Psoas muscle (tissue), 7 donors: ENCODE measurements at regions not wholly inside any gene's neighbourhood (a gene's known extent, or its start where the extent isn't known, plus 50 kb on each side); places are given as distances from the start of the nearest gene placed in this dataset.

Source experiments
- ATAC-seq, 4 donors: fragments of 200-7000 bp; cut with Tn5 transposase; one replicate each; pipeline ENCODE4 v1.9.1; 2020; ENCODE audit warnings: moderate library complexity in 3 of 4, mild to moderate bottlenecking in 2 of 4
- DNase-seq, 2 donors: peaks; one replicate each; pipeline ENCODE4 v3.0.0-alpha.2; 2020
- H3K27ac ChIP-seq: fragments of 200-600 bp; one replicate; pipeline ENCODE4 v1.8.0; 2022
- H3K27me3 ChIP-seq, 3 donors: fragments of 200-600 bp in 1 of 3; one replicate each; pipeline versions ENCODE4 v1.6.1 to v1.8.0; 2013 to 2022; ENCODE audit warnings: low read length in 2 of 3, mild to moderate bottlenecking in 2 of 3, moderate library complexity in 1 of 3; ENCODE audit not compliant: insufficient read depth in 3 of 3
- H3K36me3 ChIP-seq, 2 donors: fragments of 200-600 bp in 1 of 2; one replicate each; pipeline versions ENCODE4 v1.6.1 to v1.8.0; 2013 to 2022; ENCODE audit warnings: low read depth in 1 of 2, mild to moderate bottlenecking in 1 of 2, moderate library complexity in 1 of 2; ENCODE audit not compliant: insufficient read depth in 1 of 2
- H3K4me1 ChIP-seq: fragments of 200-600 bp; one replicate; pipeline ENCODE4 v1.8.0; 2022
- H3K4me3 ChIP-seq: fragments of 200-600 bp; one replicate; pipeline ENCODE4 v1.8.0; 2022; ENCODE audit warnings: mild to moderate bottlenecking
- H3K9me3 ChIP-seq: fragments of 200-600 bp; one replicate; pipeline ENCODE4 v1.8.0; 2022
- WGBS, 3 donors: extraction: QIAGEN DNeasy Blood & Tissue Kit; methylation state at CpG; one replicate each; pipeline versions ENCODE4 v1.1.6 to v1.1.7; 2013; 5-methylcytosine and 5-hydroxymethylcytosine counted together
- intact Hi-C, 2 donors: fragments of 100-400 bp; cut with DNase I; formaldehyde crosslinking; loops; one replicate each; pipeline versions ENCODE4 v1.11.0 to v1.14.2; 2022
- TF ChIP-seq, protein P1 (sequence below): fragments of 200-600 bp; IDR thresholded peaks from one replicate; pipeline ENCODE4 v1.8.0; 2022; ENCODE audit warnings: antibody characterized with exemption
- donor health status: healthy with polysubstance abuse.
- donor health status: DM: no; HTN: no; CAD: no; lungs with moderate emphysema.
- donor health status: Bipolar disorder and iron deficiency.
- donor health status: healthy.
- donor health status: DM: yes; HTN: yes; CAD: no.
- donor health status: DM: no; HTN: no; CAD: no.
- donor health status: DM: yes; HTN: yes; CAD: no.

DNA sequence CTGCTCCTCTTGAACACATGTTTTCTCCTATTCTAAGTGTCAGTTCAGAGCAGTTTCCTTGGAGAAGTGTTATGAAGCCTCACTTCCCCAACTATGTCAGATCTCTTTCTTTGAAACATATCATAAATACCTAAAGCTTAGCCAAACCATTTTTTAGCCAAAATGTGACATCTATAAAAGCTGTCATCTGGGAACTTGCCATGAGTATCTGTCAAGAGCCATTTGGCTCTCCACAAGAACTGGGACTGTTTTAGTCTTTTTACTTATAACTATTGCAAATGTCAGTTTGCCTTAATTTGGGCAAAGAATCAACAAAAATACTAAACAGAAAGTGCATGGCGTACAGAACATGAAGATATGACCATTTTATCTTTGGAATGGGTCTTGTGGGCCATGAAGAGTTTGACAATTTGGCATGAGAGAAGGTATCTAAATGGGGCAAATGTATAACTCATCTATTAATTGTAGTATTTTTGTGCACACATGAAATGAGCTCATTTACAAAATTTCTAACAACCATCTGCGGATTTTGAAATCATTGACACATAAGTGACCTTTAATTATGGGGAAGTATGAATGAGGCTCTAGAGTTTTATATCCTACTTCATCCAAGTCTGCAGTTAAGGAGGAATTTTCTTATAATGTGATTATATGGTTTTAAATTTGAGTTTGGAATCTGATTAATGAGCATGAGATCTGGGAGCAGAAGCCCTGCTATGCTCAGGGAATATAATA is 129.1 kb upstream of the PACRGL start:
- Histone ChIP-seq H3K36me3 (peaks cover 0 to 6% of the 10 kb centered on the region in 2 donors), H3K4me3 (no peak overlapping the region), H3K9me3 (no peaks in the 10 kb centered on the region), H3K4me1 (no peaks in the 10 kb centered on the region), H3K27ac (no peak overlapping the region), H3K27me3 (no peaks in the 10 kb centered on the region)
- DNase-seq (no peak), ATAC-seq (no peak)
- intact Hi-C loops: no loop called here
- TF ChIP-seq, protein P1, sequence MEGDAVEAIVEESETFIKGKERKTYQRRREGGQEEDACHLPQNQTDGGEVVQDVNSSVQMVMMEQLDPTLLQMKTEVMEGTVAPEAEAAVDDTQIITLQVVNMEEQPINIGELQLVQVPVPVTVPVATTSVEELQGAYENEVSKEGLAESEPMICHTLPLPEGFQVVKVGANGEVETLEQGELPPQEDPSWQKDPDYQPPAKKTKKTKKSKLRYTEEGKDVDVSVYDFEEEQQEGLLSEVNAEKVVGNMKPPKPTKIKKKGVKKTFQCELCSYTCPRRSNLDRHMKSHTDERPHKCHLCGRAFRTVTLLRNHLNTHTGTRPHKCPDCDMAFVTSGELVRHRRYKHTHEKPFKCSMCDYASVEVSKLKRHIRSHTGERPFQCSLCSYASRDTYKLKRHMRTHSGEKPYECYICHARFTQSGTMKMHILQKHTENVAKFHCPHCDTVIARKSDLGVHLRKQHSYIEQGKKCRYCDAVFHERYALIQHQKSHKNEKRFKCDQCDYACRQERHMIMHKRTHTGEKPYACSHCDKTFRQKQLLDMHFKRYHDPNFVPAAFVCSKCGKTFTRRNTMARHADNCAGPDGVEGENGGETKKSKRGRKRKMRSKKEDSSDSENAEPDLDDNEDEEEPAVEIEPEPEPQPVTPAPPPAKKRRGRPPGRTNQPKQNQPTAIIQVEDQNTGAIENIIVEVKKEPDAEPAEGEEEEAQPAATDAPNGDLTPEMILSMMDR: no peak
- 59 to 68% (median 62%) methylated on average over 2 of the region's 2 CpGs for WGBS, 3 donors

DNA sequence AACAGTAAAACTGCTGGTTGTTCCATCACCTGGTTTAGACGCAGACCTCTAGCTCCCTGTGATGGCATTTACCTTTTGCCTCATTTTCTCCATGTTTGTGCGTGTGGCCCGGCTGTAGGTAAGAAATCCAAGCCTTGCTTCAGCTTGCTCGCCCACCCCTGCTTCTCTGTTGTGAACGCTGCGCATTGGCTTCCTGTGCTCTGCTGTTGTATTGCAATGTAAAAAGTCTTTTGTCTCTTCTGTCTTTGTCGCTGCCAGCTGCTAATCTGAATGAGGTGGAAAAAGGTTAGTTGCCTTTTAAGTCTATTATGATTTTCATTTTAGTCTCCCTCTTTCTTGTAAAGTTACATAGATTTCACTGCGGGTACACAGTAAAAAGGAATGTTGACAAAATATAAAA is 127.3 kb upstream of the PACRGL start:
- 84 to 89% (median 85%) methylated on average over 8 of the region's 8 CpGs for WGBS, 3 donors
- intact Hi-C loops: no loop called here
- TF ChIP-seq, protein P1: no peak

DNA sequence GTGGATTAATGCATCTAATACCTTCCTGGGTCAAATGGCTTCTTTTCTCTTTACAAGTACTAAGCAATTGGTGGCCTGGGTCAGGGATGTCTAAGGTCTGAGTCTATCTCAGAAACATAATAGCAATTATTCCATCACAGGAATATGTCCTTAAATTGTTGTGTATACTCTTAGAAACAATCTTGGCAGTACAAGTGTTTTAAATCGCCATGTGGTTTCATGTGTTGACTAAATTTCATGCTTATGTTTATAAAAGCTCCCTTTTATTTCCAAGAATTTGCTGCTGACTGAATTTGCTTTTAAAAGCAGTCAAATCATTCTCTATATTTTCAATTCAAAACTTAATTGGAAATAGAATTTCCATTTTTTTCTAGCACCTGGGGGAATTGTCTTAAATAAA is 125.3 kb upstream of the PACRGL start:
- intact Hi-C loops: no loop called here

More for the DNA sequence above, 127.3 kb upstream of the PACRGL start:
- Histone ChIP-seq H3K4me1 (no peaks in the 10 kb centered on the region), H3K27me3 (no peaks in the 10 kb centered on the region), H3K27ac (no peak overlapping the region), H3K9me3 (no peaks in the 10 kb centered on the region), H3K4me3 (no peak overlapping the region), H3K36me3 (peaks cover 0 to 6% of the 10 kb centered on the region in 2 donors)
- no peak for DNase-seq
- no peak for ATAC-seq

DNA sequence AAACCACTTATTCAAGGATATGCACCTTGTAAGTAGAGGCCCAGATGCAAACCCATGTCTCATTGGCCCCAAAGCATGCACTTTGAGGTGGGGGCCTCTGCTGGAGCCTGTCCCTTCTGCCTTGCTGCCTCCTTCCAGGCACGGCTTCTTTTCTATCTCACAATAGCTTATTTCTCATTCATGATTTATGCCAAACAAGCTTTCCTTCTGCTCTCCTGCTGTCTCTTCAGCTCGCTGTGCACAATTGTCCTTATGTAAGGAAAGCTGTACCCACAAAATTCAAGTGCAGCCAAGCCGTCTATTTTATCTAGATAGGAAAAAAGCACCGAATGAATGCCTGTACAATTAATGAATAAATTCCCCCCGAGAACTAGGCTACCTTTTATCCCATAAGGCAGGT is 124.8 kb upstream of the PACRGL start:
- H3K27me3 ChIP-seq: no peaks in the 10 kb centered on the region
- H3K4me3 ChIP-seq: no peak overlapping the region
- TF ChIP-seq, protein P1: no peak
- H3K36me3 ChIP-seq: no peaks in the 10 kb centered on the region
- intact Hi-C loops: no loop called here
- ATAC-seq: no peak
- H3K27ac ChIP-seq: no peak overlapping the region
- no peak for DNase-seq
- no peaks in the 10 kb centered on the region for H3K9me3 ChIP-seq
- H3K4me1 ChIP-seq: no peaks in the 10 kb centered on the region
- 70 to 73% (median 72%) methylated on average over 5 of the region's 5 CpGs for WGBS, 3 donors

More for the DNA sequence above, 125.3 kb upstream of the PACRGL start:
- Histone ChIP-seq H3K9me3 (no peaks in the 10 kb centered on the region), H3K4me3 (no peak overlapping the region), H3K27ac (no peak overlapping the region), H3K36me3 (no peaks in the 10 kb centered on the region), H3K27me3 (no peaks in the 10 kb centered on the region), H3K4me1 (no peaks in the 10 kb centered on the region)
- no peak for ATAC-seq
- 27 to 45% (median 35%) methylated on average over 1 of the region's 1 CpG for WGBS, 3 donors
- TF ChIP-seq, protein P1: no peak
- no peak for DNase-seq

DNA sequence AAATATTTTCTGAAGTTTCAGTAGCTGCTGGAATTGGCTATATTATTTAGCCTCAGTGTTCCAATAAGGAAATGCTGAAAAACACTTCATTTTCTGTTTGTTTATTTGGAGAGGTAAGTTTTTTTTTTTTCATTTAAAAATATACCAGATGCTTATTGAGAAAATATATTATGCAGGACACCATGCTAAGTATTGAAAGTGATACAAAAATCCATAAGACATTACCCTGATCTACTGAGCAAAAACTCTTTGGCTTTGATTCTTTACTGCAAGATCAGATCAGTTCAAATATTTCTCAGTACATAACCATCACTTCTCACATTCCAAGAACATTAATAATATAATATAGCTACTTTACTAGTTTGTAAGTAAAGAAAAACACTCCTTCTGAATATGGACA is 123.4 kb upstream of the PACRGL start:
- Histone ChIP-seq H3K27me3 (no peaks in the 10 kb centered on the region), H3K27ac (no peak overlapping the region), H3K36me3 (no peaks in the 10 kb centered on the region), H3K4me1 (no peaks in the 10 kb centered on the region), H3K4me3 (no peak overlapping the region), H3K9me3 (no peaks in the 10 kb centered on the region)
- intact Hi-C loops: no loop called here
- no peak for DNase-seq
- TF ChIP-seq, protein P1: no peak
- no peak for ATAC-seq
